Stimulated activated CD8-positive, alpha-beta memory T cell treated with anti-CD3 and anti-CD28 coated beads, Interleukin-4, amount 100 ng/mL, for 24 hours (primary cell): ENCODE measurements at regions not wholly inside any gene's neighbourhood (a gene's known extent, or its start where the extent isn't known, plus 50 kb on each side); places are given as distances from the start of the nearest gene placed in this dataset.
"Not testable (repeated sequence)": the region's sequence is repeated elsewhere in the genome, so short reads cannot be mapped to it uniquely, and the experiment has no call there.

Source experiments
- DNase-seq: peaks from one replicate; pipeline ENCODE4 v3.0.0-alpha.2; 2020; ENCODE audit warnings: low read depth

- DNase-seq: no peak
Observed at GRCh38 chr18:59057969-59058368, 81.7 kb upstream of the SEC11C start.

GRCh38 chr18:59059140-59059539, 80.5 kb upstream of the SEC11C start:
- DNase-seq: no peak

- no peak for DNase-seq
Observed at GRCh38 chr18:59060551-59060950, 79.1 kb upstream of the SEC11C start.

GRCh38 chr18:59061914-59062642, 77.6 kb upstream of the SEC11C start:
- DNase-seq: no peak

- DNase-seq: no peak
Observed at GRCh38 chr18:59062643-59063006, 77.1 kb upstream of the SEC11C start.

GRCh38 chr18:59063300-59063906, 76.3 kb upstream of the SEC11C start:
- no peak for DNase-seq

GRCh38 chr18:59063912-59064311, 75.8 kb upstream of the SEC11C start:
- no peak for DNase-seq

- no peak for DNase-seq
Observed at GRCh38 chr18:59065684-59066083, 74.0 kb upstream of the SEC11C start.

- no peak for DNase-seq
Observed at GRCh38 chr18:59067873-59068272, 71.8 kb upstream of the SEC11C start.

GRCh38 chr18:59068276-59069071, 71.2 kb upstream of the SEC11C start:
- DNase-seq: no peak

GRCh38 chr18:59070181-59070912, 69.3 kb upstream of the SEC11C start:
- DNase-seq: peak; percentile 68

- DNase-seq: no peak
Observed at GRCh38 chr18:59072727-59073421, 66.8 kb upstream of the SEC11C start.

- DNase-seq: no peak
Observed at GRCh38 chr18:59075923-59076322, 63.8 kb upstream of the SEC11C start.

- no peak for DNase-seq
Observed at GRCh38 chr18:59079264-59079663, 60.4 kb upstream of the SEC11C start.

- DNase-seq: not testable (repeated sequence)
Observed at GRCh38 chr18:59079687-59080501, 59.8 kb upstream of the SEC11C start.

- no peak for DNase-seq
Observed at GRCh38 chr18:59083136-59083818, 56.4 kb upstream of the SEC11C start.

GRCh38 chr18:59085126-59085794, 54.4 kb upstream of the SEC11C start:
- no peak for DNase-seq

GRCh38 chr18:59085797-59086196, 53.9 kb upstream of the SEC11C start:
- no peak for DNase-seq

GRCh38 chr18:59086522-59086921, 53.2 kb upstream of the SEC11C start:
- no peak for DNase-seq

- DNase-seq: no peak
Observed at GRCh38 chr18:59087391-59087790, 52.3 kb upstream of the SEC11C start.
